ENCODE measurements at regions not wholly inside any gene's neighbourhood (a gene's known extent, or its start where the extent isn't known, plus 50 kb on each side); places are given as distances from the start of the nearest gene placed in this dataset.

DNA sequence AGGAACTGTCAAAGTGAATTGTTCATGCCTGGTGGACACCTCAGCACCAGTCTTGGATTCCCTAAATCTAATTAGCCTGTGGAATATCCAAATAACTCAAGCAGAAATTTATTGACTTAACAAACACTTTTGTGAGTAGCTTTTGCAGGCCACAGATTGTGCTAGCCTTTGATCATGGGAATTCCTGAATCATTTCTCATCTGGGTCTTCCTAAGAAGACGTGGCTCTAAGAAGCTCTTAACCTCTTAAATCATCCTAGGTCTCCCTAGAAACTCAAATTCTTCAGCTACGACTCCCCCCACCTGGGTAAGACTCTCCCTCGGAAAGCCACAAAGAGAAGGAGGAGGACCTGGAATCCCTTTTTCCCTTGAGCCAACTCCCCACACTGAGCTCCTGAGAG, 53.8 kb upstream of the PSEN2 start:
- no peak for DNase-seq

DNA sequence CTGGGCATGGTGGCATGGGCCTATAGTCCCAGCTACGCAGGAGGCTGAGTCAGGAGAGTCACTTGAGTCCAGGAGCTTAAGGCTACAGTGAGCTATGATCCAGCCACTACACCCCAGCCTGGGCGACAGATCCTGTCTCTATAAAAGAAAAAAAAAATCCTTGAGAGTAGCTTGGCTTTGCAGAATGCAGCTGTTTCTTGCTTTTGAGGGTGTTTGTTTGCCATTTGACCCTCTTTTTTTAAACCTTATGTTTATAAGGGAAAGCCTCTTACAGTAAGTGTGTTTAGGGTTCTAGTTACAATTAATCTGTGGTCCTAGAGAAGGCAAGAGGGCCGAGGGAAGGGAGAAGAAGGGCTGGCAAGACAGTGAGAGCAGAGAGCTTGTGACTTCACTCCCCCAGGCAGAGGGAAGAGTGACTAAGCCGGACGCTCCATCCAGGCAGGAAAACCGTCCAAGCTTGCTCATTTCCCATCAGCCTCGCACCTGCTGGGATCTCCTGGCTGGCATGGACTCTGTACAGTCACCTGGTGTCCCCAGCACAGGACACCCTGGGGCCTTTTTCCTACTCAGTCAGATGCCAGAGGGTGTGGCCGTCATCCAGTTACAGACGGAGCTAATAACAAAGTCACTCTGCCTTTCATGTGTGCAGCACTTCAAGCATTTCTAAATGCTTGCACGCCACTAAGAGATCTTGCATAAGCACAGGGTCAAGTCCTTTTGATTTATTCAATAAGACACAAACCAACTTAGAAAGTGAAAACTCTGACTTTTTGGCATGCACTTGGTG, 55.5 kb upstream of the PSEN2 start:
- DNase-seq = peak; percentile 47

DNA sequence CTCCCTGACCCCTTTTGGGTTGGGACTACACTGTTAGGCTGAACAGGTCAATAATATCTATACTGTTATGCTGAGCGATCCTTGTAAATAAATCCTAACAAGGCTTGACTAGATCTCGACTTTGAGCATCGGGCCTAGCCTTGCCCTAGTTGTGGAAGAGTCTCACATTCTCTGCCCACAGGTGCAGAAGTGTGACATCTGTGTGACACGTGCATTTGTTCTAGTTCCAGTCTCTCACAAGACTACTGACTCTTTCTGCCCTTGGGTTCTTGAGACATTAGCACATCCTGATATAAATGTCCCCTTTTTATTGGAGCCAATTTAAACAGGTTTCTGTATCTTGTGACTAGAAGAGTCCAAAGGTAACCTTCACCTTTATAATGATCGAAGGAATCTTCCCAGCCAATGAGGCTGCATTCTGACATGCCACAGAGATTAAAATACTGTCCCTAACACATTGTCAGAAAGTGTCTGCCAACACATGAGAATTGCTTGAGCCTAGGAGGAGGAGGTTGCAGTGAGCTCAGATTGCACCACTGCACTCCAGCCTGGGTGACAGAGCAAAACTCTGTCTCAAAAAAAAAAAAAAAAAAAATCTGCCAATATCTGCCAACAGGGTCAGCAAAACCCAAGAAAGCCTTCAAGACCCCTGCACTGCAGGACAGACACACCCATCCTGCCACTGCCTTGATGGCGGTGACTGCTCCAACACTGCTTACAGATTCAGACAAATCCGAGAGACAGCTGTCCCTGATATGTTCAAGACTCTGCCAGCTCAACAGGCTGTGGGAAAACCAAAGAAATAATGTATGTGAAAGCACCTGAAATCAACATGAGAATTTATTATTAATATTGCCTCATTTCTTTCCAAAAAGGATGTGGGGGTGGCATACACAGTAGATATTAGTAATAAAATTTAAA, 56.5 kb upstream of the PSEN2 start:
- DNase-seq = no peak

DNA sequence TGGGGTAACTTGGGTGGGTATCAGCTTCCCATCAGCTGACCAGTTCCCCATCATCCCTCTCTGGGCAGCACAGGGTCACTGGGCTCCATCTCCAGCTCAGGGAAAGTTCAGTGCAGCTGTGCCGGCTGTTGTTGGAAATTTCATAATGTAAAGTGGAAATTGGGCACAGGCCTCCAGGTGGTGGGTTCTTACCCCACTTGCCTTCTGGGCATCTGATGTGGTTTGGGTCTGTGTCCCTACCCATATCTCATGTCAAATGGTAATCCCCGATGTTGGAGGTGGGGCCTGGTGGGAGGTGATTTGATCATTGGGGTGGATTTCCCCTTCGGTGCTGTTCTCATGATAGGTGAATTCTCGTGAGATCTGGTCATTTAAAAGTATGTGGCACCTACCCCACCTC, 59.7 kb upstream of the PSEN2 start:
- DNase-seq = no peak

DNA sequence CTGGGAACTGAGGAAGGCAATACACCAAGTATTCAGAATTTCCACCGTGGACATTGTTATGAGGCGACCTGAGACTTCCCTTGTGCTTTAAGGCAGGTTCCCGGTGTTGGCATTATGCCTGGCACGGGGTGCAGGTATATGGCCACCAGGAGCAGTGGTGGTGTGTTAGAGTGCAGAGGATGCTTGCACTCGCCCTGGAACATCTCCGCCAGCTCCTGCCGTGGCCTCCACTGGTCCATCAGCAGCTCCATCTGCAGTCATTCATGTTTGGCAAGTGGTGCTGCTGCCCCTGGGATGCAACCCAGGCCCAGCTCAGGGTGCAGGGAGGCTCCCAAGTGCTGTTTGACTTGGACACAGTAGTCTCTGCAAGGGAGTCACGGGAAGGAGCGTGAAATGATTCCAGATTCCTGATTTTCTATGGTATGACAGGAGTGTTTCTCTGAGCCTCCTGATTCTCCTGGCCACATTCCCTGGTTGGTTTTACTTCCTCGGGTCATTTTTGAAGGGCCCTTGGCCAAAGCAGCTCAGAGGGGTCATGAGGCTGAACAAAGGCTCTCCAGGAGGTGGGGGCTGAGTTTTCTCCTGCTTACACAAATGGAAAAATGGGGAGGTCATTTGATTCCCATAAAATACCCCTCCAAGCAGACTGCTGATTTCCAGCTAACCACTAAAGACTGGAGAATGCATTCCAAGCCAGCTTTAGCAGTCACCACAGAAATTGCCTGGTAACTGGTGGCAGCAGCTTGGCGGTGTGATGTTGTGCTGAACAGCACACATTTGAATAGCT, 60.4 kb upstream of the PSEN2 start:
- DNase-seq = no peak

DNA sequence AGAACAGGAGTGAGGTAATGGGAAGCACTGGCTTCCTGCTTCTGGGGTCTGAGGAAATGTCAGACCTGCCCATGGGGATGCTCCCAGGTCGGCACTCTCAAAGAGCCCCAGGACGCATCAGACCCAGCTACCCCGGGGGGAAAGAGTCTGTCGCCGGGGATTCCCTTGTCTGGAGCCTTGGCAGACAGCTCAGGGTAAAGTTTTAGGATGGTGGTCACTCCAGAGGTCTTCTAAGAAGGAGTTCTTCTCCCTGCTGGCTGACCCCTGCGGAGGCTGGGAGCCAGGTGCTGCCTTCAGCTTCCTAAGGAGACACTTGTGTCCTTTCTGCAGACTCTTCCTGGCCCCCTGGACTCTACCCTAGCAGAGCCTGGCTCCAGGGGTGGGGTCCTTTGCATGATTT, 61.9 kb upstream of the PSEN2 start:
- DNase-seq = no peak

DNA sequence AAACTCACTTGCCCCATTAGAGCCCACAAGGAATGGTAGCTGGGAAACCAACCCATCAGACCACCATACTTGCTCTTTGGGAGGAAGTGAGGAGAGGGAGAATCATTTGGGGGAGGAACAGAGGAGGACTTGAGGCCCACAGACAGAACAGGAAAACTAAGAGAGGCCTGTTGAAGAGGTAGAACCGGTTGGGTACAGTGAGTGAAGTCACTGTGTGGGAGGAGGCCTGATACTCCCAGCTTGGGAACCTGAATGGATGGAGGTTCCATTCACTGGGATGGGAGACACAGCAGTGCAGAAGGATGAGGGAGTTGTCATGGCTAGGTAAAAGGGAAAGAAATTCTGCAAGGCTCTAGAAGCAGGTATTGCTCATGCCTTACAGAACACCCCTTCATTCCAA, 63.4 kb upstream of the PSEN2 start:
- no peak for DNase-seq

DNA sequence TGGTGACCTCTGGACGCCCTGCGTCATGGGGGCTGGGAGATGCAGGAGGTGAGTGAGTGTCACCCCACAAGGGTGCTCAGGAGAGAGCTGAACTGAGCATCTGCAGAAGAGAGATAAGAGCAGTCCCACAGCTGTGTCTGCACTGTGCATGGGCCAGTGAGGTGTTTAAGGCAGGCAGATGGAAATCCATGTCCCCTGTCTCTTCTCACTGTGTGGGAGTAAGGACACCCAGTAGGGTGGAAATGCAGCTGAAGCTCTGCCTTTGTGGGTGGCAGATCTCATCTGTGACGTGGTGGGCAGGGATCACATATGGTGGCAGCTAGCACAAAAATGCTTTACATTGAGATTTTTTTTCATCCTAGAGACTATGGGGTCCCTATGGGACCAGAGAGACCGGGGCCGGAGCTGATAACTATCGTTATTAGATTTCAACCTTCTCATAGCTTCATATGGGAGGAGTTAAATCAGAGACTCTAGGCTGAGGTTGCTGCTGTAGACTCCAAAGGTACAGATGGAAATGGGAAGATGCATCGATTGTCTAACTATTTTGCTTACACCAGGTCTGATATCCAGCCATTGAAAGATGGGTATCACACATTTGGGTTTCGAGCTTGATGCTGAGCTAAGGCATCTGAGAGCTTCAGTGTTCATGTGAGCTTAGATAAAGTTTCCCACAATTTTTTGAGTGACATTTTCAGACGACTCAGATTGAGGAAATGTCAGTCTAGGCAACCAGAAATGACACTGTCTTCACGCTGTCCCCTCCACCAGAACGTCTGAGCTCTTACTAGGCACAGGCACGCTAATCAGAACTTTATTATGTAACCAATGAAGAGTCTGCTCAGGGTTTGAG, 65.3 kb upstream of the PSEN2 start:
- DNase-seq = no peak

DNA sequence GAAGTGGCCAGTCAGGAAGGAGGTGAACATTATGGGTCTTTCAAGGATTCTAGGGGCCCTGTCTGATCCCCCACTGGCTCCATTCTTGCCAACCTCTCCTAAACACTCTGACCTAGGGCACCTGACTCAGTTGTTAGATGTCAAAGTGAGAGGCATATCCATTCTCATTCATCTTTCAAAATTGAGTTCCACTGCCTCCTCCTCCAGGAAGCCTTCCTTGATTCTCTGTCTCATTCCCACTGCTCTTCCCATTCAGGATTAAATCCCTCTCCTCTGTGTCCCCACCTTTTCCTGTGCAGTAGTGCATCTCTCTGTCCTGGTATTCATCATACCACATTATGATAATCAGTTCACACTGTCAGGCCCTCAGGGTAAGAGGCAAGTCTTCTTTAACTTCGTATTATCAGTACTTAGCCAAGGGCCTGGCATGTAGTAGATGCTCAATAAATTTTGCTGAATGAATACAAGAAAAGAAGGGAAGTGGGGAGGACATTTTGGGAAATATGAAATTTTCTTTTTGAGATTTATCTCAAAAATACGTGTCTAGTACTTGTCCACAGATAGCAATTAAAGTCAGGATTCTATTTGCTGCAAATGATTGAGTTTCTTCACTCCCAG, 61.8 kb upstream of the ITPKB start:
- DNase-seq = no peak

DNA sequence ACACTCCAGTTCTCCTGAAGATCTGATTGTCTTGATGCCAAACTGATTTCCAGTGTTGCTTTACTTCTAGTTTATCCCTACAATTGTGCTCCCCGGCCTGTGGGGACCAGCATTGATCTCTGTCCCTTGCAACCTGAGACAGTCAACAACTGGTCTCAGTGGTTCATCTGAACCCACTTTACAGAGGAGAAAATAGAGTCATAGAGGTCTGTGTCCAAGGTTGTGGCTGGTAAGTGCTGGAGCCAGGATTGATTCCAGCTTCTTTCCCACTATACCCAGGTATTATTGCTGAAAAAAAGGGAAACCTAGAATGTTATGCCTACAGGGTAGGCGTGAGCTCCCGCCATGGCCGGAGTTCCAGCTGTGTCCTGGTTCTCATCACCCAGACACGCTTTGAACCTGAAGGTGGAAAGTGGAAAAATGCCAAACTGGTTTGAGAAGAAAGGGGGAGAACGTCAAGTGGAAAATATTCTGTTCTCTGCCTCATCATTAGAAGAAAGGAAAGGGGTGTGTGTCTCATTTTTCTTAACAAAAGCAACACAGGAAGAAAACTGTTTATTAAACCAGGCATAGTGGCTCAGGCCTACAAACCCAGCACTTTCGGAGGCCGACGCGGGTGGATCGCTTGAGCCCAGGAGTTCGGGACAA, 60.7 kb upstream of the ITPKB start:
- no peak for DNase-seq

DNA sequence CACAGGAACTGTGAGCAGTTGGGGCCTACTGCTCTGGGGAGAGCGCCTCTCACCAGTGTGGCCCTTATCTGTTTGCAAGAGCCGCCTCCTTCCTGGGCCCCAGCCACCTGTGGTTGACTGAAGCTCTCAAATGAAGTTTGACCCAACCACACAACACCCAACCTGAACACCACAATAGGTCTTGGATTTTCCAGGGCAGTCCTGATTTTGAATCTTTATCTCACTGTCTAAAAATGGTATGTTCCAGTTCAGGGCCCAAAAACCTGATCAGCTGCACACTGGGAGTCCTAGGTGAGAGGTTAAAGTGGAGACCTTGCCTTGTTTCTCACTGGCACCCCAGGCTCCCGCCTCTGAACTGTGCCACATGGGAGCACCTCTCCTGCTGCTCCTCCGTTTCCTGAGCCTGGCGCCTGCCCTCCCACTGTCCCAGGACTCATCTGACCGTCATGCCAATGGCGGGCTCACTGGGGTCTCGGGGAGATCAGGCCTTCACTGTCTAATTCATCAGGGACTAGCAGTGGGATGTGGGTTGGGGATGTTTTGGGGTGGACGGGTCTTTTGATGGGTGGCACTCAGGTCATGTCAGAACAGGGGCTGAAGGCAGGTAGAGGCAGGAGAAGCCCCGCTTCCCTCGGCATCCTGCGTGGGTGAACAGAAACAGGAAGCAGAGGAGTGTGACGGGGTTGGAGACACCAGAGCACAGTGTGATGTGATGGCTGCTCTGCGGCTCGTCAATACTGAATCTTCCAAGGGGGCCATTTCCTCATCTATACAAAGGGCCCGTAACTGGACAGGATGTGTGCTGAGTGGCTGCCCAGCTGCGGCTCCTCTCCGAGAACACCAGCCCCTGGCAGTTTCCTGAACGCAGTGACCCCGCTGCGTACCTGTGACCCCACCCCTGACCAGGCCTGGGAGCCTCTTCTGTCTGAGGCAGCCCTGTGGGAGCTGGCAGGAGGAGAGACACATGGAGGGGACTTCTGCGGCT, 59.6 kb upstream of the ITPKB start:
- no peak for DNase-seq

DNA sequence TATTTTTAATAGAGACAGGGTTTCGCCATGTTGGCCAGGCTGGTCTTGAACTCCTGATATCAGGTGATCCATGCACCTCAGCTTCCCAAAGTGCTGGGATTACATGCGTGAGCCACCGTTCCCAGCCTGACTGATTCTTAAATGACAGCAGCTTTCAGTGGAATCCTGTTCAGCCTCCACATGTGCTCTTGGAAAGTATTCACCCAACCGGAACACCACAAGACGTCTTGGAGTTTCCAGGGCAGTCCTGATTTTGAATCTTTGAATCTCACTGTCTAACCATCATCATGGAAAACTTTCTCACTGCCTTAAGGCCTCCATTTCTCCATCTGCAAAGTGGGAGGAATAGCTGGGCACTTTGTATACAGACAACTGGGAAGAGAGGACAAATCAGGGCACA, 58.1 kb upstream of the ITPKB start:
- no peak for DNase-seq

DNA sequence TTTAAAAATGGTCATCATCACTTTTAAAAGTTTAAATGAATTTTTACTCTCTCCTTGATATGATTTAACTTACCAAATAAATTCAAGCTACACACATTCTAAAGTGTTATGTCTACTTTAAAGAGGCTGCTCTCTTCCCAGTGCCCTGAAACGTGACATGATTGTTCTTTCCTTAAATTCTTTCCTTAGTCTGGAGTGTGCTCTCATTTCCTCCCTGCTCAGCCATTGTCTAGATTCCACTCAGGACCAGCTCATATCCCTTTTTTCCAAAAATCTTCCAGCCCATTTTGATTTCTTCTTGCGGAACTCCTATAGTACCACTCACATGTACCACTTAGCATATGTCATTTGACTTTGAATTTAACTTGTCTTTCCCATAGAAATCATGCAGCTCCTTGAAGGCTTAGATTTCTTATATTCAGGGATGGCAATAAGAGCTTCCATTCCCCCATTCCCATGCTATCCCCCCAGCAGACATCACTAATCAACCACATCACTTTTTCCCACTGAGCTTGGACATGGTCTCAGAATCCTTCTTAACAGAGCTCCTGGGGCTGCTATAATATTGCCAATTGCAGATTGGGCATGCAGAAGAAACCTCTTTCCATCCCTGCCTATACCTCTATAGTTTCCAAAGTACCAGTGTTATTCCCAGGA, 54.7 kb upstream of the ITPKB start:
- DNase-seq = no peak

DNA sequence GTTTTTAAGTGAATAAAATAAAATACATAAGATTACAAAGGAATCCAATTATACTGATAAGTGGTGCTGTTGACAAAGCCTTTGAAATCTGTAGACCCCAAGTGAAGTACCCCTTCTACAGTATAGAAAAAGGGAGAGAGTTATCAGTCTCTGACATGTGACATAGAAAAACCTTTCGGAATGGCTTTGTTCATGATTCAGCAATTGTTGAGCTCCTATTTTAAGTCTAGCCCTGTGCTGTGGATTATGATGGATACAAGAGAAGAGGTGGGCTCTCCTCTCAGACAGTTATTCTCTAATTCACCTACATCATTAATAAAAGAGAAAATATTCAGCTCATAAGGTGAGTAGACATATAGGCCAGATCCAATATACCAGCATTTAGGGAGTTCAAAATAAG, 53.3 kb upstream of the ITPKB start:
- no peak for DNase-seq

DNA sequence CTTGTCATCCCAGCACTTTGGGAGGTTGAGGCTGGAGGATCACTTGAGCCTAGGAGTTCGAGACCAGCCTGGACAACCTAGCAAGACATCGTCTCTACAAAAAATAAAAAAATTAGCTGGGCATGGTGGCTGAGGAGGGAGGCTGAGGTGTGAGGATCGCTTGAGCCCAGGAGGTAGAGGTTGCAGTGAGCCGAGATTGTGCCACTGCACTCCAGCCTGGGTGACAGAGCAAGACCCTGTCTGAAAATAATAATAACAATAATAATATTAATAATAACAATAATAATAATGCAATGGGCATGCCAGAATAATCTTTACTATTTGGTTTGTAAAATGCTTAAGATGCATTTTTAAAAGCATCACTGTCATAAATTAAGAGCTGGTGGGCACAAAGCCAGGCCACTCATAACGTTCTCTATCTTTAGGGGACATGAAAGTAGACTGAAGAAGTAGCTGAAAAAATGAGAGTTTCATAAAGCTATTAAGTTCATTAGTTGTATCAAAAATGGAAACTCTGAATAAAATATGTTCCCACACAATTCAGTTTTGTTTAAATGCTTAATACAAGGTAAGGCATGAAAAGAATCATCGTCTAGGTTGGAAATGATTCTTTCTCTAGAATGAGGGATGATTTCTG, 51.6 kb upstream of the ITPKB start:
- no peak for DNase-seq

DNA sequence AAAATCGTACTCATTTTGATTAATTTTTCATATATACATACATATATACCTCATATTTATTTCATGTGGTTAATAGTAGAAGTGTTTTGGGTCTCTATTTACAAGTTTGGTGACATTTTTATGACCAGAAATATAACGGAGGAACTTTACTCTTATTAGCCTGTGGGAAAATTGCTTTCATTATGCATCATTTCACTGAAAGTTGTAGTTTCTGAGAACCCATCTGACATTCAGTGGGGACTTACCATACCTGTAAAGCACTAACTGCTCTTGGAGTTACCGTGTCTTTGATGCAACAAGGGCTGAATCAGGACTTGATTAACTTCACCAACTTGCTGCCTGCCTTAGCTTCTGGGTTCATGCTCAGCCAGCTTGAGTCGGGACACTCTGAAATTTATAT, 49.9 kb upstream of the ITPKB start:
- DNase-seq = no peak

All from left kidney (tissue), 1 donor.